Tibial nerve (tissue), 4 donors: ENCODE measurements at regions not wholly inside any gene's neighbourhood (a gene's known extent, or its start where the extent isn't known, plus 50 kb on each side); places are given as distances from the start of the nearest gene placed in this dataset.

Source experiments
- DNase-seq, 2 donors: peaks; one replicate each; pipeline ENCODE4 v3.0.0-alpha.2; 2019; ENCODE audit warnings: low spot score in 2 of 2
- H3K27ac ChIP-seq, 4 donors: fragments of 200-600 bp; sonication (generic) in 3 of 4; one replicate each; pipeline ENCODE4 v1.5.1; 2017 to 2019; ENCODE audit warnings: mild to moderate bottlenecking in 1 of 4
- H3K27me3 ChIP-seq, 2 donors: fragments of 200-600 bp; sonication (generic) in 1 of 2; one replicate each; pipeline versions ENCODE4 v1.5.1 to v1.6.0; 2017 to 2019
- H3K36me3 ChIP-seq, 3 donors: fragments of 200-600 bp; sonication (generic); one replicate each; pipeline ENCODE4 v1.5.1; 2018 to 2019
- H3K4me1 ChIP-seq, 4 donors: fragments of 200-600 bp; sonication (generic) in 3 of 4; one replicate each; pipeline ENCODE4 v1.5.1; 2017 to 2019
- H3K4me3 ChIP-seq, 4 donors: fragments of 200-600 bp; sonication (generic) in 3 of 4; one replicate each; pipeline ENCODE4 v1.5.1; 2017 to 2019; ENCODE audit warnings: mild to moderate bottlenecking in 1 of 4, moderate library complexity in 1 of 4
- H3K9me3 ChIP-seq, 4 donors: fragments of 200-600 bp; sonication (generic) in 3 of 4; one replicate each; pipeline ENCODE4 v1.5.1; 2017 to 2019
- EP300 ChIP-seq, 2 donors: sonication (generic); formaldehyde crosslinking; IDR thresholded peaks; one replicate each; pipeline ENCODE4 v1.6.1; 2017; ENCODE audit warnings: antibody characterized with exemption in 2 of 2, mild to moderate bottlenecking in 1 of 2
- POLR2A ChIP-seq, 2 donors: fragments of 450-650 bp; IDR thresholded peaks; one replicate each; pipeline ENCODE4 v1.6.1; 2017; ENCODE audit warnings: antibody characterized with exemption in 2 of 2, mild to moderate bottlenecking in 2 of 2, moderate library complexity in 2 of 2
- WGBS, 2 donors: methylation state at CpG; one replicate each; pipeline ENCODE4 v1.1.5; 2018; 5-methylcytosine and 5-hydroxymethylcytosine counted together
- TF ChIP-seq, protein P1 (sequence below), 5 experiments: fragments of 200-600 bp in 3 of 5; fragments of 450-650 bp in 2 of 5; sonication (generic) in 3 of 5; IDR thresholded peaks; one replicate each; pipeline ENCODE4 v1.5.1; 2016 to 2019; ENCODE audit warnings: antibody characterized with exemption in 5 of 5, mild to moderate bottlenecking in 3 of 5, moderate library complexity in 2 of 5

DNA sequence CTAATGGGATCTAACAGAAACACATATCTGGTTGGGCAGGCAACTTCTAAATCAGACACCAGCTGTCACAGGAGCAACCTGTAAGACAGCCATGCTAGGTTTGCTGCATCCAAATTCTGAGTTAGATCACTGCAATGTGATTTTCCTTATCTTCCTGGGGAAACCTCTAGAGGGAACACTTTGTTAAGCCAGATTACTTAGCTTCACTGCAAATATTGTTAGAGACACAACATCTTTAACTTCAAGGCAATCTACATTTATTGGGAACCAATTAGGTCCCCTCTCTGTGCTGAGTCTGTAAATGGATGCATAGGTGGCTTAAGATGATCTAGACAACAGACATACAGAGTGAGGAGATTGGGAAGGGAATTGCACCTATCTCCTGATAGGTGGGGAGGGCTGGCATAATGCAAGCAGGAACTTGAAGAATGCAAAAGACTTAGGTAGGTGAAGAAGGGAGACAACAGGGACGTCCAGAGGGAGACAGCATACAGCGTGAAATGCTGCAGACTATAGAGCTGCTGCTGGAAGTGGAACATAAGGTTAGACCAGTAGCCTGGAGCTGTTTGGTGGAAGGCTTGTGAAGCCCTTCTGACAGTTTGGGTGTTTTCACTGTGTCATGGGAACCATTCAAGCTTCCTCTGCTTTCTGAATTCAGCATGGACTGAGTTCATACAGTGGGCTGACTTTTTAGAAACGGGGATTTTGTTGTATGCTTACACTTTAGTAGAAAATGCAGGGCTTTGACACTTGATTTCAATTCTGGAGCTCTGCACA is 109.8 kb upstream of the ELMO1 start:
- whole genome bisulfite sequencing, 2 donors: 61 to 68% methylated on average over 3 of the region's 3 CpGs
- Histone ChIP-seq H3K9me3 (no peaks in the 10 kb centered on the region), H3K4me3 (no peak overlapping the region), H3K4me1 (no peaks in the 10 kb centered on the region), H3K27me3 (no peaks in the 10 kb centered on the region), H3K27ac (no peak overlapping the region), H3K36me3 (no peaks in the 10 kb centered on the region)
- TF ChIP-seq EP300 (IDR thresholded peaks at IDR 0.05) (no peak), POLR2A (IDR thresholded peaks at IDR 0.05) (no peak)
- TF ChIP-seq, protein P1, sequence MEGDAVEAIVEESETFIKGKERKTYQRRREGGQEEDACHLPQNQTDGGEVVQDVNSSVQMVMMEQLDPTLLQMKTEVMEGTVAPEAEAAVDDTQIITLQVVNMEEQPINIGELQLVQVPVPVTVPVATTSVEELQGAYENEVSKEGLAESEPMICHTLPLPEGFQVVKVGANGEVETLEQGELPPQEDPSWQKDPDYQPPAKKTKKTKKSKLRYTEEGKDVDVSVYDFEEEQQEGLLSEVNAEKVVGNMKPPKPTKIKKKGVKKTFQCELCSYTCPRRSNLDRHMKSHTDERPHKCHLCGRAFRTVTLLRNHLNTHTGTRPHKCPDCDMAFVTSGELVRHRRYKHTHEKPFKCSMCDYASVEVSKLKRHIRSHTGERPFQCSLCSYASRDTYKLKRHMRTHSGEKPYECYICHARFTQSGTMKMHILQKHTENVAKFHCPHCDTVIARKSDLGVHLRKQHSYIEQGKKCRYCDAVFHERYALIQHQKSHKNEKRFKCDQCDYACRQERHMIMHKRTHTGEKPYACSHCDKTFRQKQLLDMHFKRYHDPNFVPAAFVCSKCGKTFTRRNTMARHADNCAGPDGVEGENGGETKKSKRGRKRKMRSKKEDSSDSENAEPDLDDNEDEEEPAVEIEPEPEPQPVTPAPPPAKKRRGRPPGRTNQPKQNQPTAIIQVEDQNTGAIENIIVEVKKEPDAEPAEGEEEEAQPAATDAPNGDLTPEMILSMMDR (IDR thresholded peaks at IDR 0.05): no peak
- DNase-seq: no peak

DNA sequence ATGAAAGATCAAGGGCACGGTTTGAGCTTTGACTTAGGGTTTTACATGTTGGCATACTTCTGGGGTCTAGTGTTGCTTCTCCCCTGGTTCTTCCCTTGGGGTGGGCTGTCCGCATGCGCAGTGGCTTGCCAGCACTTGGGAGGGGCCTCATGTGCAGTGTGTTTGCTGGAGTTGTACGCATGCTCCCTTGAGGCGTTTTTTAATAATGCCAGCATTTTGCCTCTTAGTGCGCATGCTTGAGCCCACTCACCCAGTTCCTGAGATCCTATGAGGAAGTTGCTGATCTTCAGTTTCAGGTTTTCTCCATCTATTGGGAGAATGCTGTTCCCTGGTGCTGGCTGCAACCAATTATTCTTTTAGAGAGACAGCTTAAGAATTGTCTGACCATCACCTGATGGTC is 113.4 kb upstream of the GPR141 start:
- DNase-seq: no peak
- 96% methylated on average over 6 of the region's 6 CpGs for whole genome bisulfite sequencing, 2 donors
- no peaks in the 10 kb centered on the region for H3K27me3 ChIP-seq

DNA sequence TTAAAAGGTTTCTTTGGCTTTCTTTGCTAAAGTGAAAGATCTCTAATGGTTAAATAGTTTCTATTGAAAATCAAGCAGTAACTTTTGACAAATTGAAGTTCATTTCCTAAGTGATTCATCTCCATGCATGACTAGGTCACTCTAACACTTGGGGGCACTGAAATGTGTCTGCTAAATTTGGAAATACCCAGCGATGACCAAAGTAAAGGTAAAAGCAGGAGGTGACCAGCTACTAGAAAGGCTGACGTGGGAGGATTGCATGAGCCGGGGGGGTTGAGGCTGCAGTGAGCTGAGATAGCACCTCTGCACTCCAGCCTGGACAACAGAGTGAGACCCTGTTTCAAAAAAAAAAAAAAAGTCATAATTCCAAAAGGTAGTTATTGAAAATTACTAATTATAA is 111.8 kb upstream of the GPR141 start:
- no peaks in the 10 kb centered on the region for H3K4me1 ChIP-seq
- no peak overlapping the region for H3K27ac ChIP-seq
- no peak overlapping the region for H3K4me3 ChIP-seq
- H3K27me3 ChIP-seq: no peaks in the 10 kb centered on the region
- TF ChIP-seq EP300 (IDR thresholded peaks at IDR 0.05) (no peak), POLR2A (IDR thresholded peaks at IDR 0.05) (no peak)
- TF ChIP-seq, protein P1 (IDR thresholded peaks at IDR 0.05): no peak
- no peaks in the 10 kb centered on the region for H3K9me3 ChIP-seq
- H3K36me3 ChIP-seq: no peaks in the 10 kb centered on the region
- WGBS, 2 donors: 85 to 92% methylated on average over 3 of the region's 3 CpGs
- DNase-seq: no peak

More for the DNA sequence above, 113.4 kb upstream of the GPR141 start:
- Histone ChIP-seq H3K27ac (no peak overlapping the region), H3K4me3 (no peak overlapping the region), H3K36me3 (no peaks in the 10 kb centered on the region), H3K4me1 (no peaks in the 10 kb centered on the region), H3K9me3 (no peaks in the 10 kb centered on the region)
- TF ChIP-seq, protein P1 (IDR thresholded peaks at IDR 0.05): no peak
- no peak for TF ChIP-seq POLR2A (IDR thresholded peaks at IDR 0.05)
- TF ChIP-seq EP300 (IDR thresholded peaks at IDR 0.05): no peak

DNA sequence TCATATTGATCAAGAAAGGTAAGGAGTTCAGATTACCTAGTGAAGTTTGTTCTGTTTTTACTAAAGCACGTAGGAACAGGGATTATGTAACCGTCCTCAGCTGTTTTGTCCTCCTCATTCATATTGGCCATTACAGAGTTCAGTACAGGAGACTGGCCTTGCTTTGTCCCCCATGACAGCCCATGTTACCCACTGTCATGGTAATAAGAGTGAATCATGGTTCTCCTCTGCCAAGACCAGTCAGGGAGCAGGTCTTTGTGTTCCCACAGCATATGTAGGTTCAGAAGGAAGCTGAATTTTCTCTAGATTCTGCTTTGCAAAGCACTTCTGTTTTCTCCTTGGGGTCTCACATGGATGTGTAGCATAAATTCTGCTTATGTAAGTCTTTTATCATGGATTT is 106.2 kb upstream of the GPR141 start:
- Histone ChIP-seq H3K27me3 (no peaks in the 10 kb centered on the region), H3K4me3 (no peak overlapping the region), H3K9me3 (no peaks in the 10 kb centered on the region), H3K27ac (no peak overlapping the region), H3K4me1 (peaks cover 0 to 6% (median 0%) of the 10 kb centered on the region in 4 donors), H3K36me3 (no peaks in the 10 kb centered on the region)
- WGBS, 2 donors: 43 to 53% methylated on average over 2 of the region's 2 CpGs
- no peak for DNase-seq
- no peak for TF ChIP-seq EP300 (IDR thresholded peaks at IDR 0.05)
- TF ChIP-seq, protein P1 (IDR thresholded peaks at IDR 0.05): no peak
- no peak for TF ChIP-seq POLR2A (IDR thresholded peaks at IDR 0.05)

DNA sequence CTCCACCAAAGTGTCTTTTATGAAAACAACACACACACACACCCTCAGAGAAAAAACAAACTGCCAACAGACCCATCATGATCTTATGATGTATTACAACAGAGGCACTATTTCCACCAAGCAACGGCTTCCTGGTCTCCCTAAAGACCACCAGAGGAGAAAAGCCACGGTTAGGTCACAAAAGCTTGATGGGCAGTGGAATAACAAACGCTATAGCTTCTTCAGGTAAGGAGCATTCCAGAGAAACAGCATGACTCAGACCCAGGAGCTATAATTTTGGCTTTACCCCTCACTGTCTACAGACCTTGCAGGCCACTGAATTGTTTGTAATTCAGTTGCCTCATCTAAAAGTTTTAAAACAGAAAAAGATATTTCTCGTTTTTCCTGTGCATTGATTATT is 105.7 kb upstream of the GPR141 start:
- H3K36me3 ChIP-seq: no peaks in the 10 kb centered on the region
- no peak overlapping the region for H3K4me3 ChIP-seq
- no peaks in the 10 kb centered on the region for H3K27me3 ChIP-seq
- peaks cover 0 to 6% (median 0%) of the 10 kb centered on the region in 4 donors for H3K4me1 ChIP-seq
- TF ChIP-seq POLR2A (IDR thresholded peaks at IDR 0.05): no peak
- TF ChIP-seq EP300 (IDR thresholded peaks at IDR 0.05): no peak
- TF ChIP-seq, protein P1 (IDR thresholded peaks at IDR 0.05): no peak
- no peak for DNase-seq
- H3K27ac ChIP-seq: no peak overlapping the region
- WGBS, 2 donors: 55 to 56% methylated on average over 4 of the region's 4 CpGs
- no peaks in the 10 kb centered on the region for H3K9me3 ChIP-seq
